Activated B cell treated with CpG ODN at 0.5 μM for 24 hours (primary cell): ENCODE measurements at regions not wholly inside any gene's neighbourhood (a gene's known extent, or its start where the extent isn't known, plus 50 kb on each side); places are given as distances from the start of the nearest gene placed in this dataset.

ENCODE experiments used
- ATAC-seq: fragments of 200-7000 bp; cut with Tn5 transposase; one replicate; pipeline ENCODE4 v1.10.0; 2021; ENCODE audit warnings: low read depth, mild to moderate bottlenecking, moderate library complexity
- CTCF ChIA-PET: fragments of 350-600 bp; sonication (Branson Sonifier 250); formaldehyde crosslinking; loops from one replicate; lab custom pipeline; 2021; ENCODE audit warnings: antibody characterized with exemption; lab: Charles Lee
- POLR2A ChIA-PET: fragments of 350-600 bp; sonication (Branson Sonifier 250); formaldehyde crosslinking; loops from one replicate; lab custom pipeline; 2021; ENCODE audit warnings: antibody characterized with exemption; lab: Charles Lee
- DNase-seq: peaks from one replicate; pipeline ENCODE4 v3.0.0; 2022
- H3K27ac Mint-ChIP-seq: one replicate; pipeline ENCODE4 v1.8.0; 2020; ENCODE audit warnings: mixed read lengths
- H3K27me3 Mint-ChIP-seq: one replicate; pipeline ENCODE4 v1.8.0; 2021; ENCODE audit warnings: mixed read lengths
- H3K36me3 Mint-ChIP-seq: one replicate; pipeline ENCODE4 v1.8.0; 2021; ENCODE audit warnings: low read depth, mixed read lengths
- H3K4me1 Mint-ChIP-seq: one replicate; pipeline ENCODE4 v1.8.0; 2021; ENCODE audit warnings: mixed read lengths
- H3K4me3 Mint-ChIP-seq: one replicate; pipeline ENCODE4 v1.8.0; 2020; ENCODE audit warnings: mild to moderate bottlenecking, mixed read lengths
- H3K9me3 Mint-ChIP-seq: one replicate; pipeline ENCODE4 v1.8.0; 2020; ENCODE audit warnings: mixed read lengths
- intact Hi-C: fragments of 100-400 bp; cut with micrococcal nuclease; formaldehyde crosslinking; loops from one replicate; pipeline ENCODE4 v1.15.1; 2024
- TF ChIP-seq, protein P1 (sequence below): fragments of 200-600 bp; IDR thresholded peaks from one replicate; pipeline ENCODE4 v1.8.0; 2022; ENCODE audit warnings: antibody characterized with exemption, mild to moderate bottlenecking

- Mint-ChIP-seq H3K27me3 (peaks cover 18% of the 10 kb centered on the region), H3K4me1 (no peaks in the 10 kb centered on the region), H3K27ac (no peak overlapping the region), H3K9me3 (peaks cover 4% of the 10 kb centered on the region), H3K36me3 (no peaks in the 10 kb centered on the region), H3K4me3 (no peak overlapping the region)
- POLR2A ChIA-PET = no interaction called here
- no peak for ATAC-seq
- CTCF ChIA-PET = no interaction called here
- TF ChIP-seq, protein P1, sequence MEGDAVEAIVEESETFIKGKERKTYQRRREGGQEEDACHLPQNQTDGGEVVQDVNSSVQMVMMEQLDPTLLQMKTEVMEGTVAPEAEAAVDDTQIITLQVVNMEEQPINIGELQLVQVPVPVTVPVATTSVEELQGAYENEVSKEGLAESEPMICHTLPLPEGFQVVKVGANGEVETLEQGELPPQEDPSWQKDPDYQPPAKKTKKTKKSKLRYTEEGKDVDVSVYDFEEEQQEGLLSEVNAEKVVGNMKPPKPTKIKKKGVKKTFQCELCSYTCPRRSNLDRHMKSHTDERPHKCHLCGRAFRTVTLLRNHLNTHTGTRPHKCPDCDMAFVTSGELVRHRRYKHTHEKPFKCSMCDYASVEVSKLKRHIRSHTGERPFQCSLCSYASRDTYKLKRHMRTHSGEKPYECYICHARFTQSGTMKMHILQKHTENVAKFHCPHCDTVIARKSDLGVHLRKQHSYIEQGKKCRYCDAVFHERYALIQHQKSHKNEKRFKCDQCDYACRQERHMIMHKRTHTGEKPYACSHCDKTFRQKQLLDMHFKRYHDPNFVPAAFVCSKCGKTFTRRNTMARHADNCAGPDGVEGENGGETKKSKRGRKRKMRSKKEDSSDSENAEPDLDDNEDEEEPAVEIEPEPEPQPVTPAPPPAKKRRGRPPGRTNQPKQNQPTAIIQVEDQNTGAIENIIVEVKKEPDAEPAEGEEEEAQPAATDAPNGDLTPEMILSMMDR = no peak
- intact Hi-C loops = no loop called here
- DNase-seq = no peak
Measured at GRCh38 chr14:101417434-101417833, 143.9 kb upstream of the DIO3 start.

- Mint-ChIP-seq H3K4me3 (no peak overlapping the region), H3K27me3 (peaks cover 14% of the 10 kb centered on the region)
- no peak for DNase-seq
Measured at GRCh38 chr14:101418601-101419000, 142.7 kb upstream of the DIO3 start.

GRCh38 chr14:101426466-101426865 lies 134.8 kb upstream of the DIO3 start:
- Mint-ChIP-seq H3K27me3 (peaks cover 2% of the 10 kb centered on the region), H3K9me3 (peaks cover 15% of the 10 kb centered on the region), H3K4me3 (no peak overlapping the region), H3K4me1 (no peaks in the 10 kb centered on the region), H3K36me3 (no peaks in the 10 kb centered on the region), H3K27ac (no peak overlapping the region)
- TF ChIP-seq, protein P1 = no peak
- intact Hi-C loops = no loop called here
- POLR2A ChIA-PET = no interaction called here
- CTCF ChIA-PET = interaction anchor here (0.6 kb wide), 1 partner anchor 1420 kb away, joined by 3 read pairs; no protein-coding TSS in a partner anchor
- ATAC-seq = no peak
- DNase-seq = no peak

More at GRCh38 chr14:101418601-101419000, 142.7 kb upstream of the DIO3 start:
- H3K9me3 Mint-ChIP-seq = peaks cover 4% of the 10 kb centered on the region
- no peak overlapping the region for H3K27ac Mint-ChIP-seq
- ATAC-seq = no peak
- H3K4me1 Mint-ChIP-seq = no peaks in the 10 kb centered on the region
- ChIA-PET POLR2A (no interaction called here), CTCF (no interaction called here)
- H3K36me3 Mint-ChIP-seq = no peaks in the 10 kb centered on the region
- intact Hi-C loops = no loop called here
- TF ChIP-seq, protein P1 = no peak

DNA sequence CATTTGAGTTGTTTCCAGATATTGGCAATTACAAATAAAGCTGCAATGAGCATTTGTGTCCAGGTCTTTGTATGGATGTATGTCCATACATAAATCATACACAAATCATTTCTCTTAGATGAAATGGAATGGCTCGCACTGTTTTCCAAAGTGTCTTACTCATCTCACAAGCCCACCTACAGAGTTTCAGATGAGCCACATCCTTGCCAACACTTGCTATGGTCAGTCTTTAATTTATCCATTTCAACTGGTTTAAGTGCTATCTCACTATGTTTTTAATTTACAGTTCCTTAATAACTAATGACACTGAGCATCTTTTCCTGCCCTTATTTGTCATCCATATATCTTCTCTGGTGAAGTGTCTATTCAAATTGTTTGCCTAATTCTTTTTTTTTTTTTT lies 132.9 kb upstream of the DIO3 start:
- CTCF ChIA-PET = no interaction called here
- intact Hi-C loops = no loop called here
- POLR2A ChIA-PET = no interaction called here
- Mint-ChIP-seq H3K4me1 (no peaks in the 10 kb centered on the region), H3K36me3 (no peaks in the 10 kb centered on the region), H3K27ac (no peak overlapping the region), H3K27me3 (peaks cover 12% of the 10 kb centered on the region), H3K4me3 (no peak overlapping the region), H3K9me3 (peaks cover 15% of the 10 kb centered on the region)
- no peak for ATAC-seq
- TF ChIP-seq, protein P1 = no peak
- no peak for DNase-seq

DNA sequence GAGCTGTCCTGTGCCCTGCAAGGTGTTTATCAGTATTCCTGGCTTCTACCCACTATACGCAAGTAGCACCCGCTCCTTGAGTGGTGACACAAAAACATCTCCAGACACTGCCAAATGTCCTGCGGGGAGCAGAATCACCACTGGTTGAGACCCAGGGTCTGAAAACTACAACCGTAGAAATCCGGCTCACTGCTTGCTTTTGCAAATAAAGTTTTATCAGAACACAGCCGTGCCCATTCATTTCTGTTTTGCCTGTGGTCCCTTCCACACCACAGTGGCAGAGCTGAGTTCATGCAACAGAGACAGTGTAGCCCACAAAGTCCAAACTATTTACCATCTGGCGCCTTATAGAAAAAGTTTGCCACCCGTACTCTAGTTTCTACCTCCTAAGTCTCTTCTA lies 125.7 kb upstream of the DIO3 start:
- TF ChIP-seq, protein P1 = no peak
- Mint-ChIP-seq H3K36me3 (no peaks in the 10 kb centered on the region), H3K4me3 (no peak overlapping the region), H3K9me3 (peaks cover 3% of the 10 kb centered on the region), H3K27ac (no peak overlapping the region), H3K27me3 (peaks cover 19% of the 10 kb centered on the region), H3K4me1 (no peaks in the 10 kb centered on the region)
- no peak for DNase-seq
- intact Hi-C loops = no loop called here
- ChIA-PET CTCF (no interaction called here), POLR2A (no interaction called here)
- no peak for ATAC-seq
